GM21619 (cell line): ENCODE measurements at regions not wholly inside any gene's neighbourhood (a gene's known extent, or its start where the extent isn't known, plus 50 kb on each side); places are given as distances from the start of the nearest gene placed in this dataset.
A peak's percentile ranks its signal among the peaks of the same experiment; 100 is the strongest.
"Not testable (repeated sequence)": the region's sequence is repeated elsewhere in the genome, so short reads cannot be mapped to it uniquely, and the experiment has no call there.

Source experiments
- ATAC-seq: cut with Tn5 transposase; IDR thresholded peaks from one replicate; pipeline ENCODE4 v1.9.1; 2021; ENCODE audit not compliant: unreplicated experiment

DNA sequence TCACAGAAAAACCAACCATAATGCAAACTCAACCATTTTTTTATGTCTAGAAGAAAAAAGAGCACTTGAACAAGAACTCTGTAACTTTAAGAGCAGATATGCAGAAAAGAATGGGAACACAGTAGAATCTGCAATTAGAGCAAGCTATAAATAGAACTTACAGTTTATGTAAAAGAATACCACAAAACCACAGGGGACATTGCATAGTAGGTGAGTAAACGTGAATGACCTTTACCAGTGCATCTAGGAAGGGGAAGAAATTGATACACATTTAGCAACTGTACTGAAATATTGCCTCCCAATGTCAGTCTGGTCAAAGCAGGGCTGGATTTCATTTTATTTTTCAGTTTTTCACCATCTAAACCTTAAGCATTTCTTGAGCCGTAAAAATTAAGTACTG, 242.2 kb upstream of the EDNRB start:
- peak; percentile 53 for ATAC-seq

GRCh38 chr13:78152415-78152814, 233.8 kb upstream of the EDNRB start:
- no peak for ATAC-seq

GRCh38 chr13:78147905-78148304, 229.3 kb upstream of the EDNRB start:
- ATAC-seq: no peak

DNA sequence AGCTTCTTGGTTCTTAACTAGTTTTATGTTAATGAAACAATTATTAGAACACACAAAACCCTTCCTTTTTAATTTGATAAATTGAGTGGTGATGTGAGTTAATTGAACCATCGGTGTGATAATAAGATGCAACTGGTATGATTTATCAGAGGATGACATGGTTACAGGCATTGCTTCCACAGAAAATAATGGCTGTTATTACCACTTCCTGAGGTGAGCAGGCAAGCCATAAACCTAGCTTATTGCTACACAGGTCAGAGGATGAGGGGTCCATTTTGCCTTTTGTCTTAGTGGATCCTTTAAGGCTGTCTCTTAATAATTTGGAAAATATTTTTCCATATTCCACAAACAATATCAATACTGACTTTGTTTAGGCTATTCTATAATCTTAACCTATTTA, 226.6 kb upstream of the EDNRB start:
- ATAC-seq: no peak

- ATAC-seq: no peak
These were observed 221.1 kb upstream of the EDNRB start for GRCh38 chr13:78139765-78140164.

DNA sequence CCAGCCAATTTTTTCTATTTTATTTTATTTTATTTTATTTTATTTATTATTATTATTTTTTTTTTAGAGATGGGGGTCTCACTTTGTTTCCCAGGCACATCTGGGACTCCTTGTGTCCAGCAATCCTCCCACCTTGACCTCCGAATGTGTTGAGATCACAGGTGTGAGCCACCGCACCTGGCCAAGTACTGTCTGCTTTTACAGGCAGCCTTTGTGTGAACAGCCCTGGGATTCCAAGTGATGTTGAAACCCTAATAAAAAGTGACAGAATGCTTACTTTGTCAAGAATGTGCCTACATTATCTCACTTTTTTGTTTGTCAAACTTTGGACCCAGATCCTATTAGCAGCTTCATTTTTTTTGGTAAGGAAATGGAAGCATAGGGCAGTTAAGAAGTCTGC, 220.1 kb upstream of the EDNRB start:
- no peak for ATAC-seq

DNA sequence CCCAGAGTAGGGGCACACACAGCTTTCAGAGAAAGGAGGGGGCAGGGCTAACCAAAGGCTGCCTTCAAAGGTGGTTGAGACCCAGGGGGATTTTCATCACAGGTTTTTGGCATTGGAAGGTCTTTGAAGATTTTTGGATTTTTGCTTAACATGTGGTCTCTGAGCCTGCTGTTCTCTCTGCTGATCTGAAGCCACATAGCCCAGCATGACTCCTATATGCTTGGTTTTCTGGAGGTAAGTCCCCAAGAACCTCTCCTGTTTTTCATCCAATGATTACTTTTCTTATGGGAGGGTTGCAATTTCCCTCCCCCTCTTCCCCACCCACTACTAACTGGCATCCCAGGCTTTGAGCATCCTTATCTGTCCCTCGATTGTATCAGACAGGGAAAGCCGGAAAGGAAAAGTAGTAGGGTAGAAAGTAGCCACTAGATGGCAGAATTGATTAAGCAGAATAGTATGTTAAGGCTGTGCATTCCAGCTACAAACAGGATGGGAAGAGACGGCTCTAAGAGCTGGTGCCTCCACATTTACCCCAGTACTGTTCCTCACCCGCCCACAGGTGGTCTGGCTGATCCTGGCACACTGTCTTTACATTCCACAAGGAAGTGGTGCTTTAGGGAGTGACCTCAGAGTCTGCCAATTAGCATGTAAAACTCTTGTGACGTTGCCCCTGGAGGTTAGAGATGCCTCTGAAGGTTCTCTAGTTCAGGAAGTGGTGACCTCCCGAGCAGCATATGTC, 218.9 kb upstream of the EDNRB start:
- peak; percentile 86 for ATAC-seq

- no peak for ATAC-seq
These were observed 218.3 kb upstream of the EDNRB start for GRCh38 chr13:78136966-78137365.

DNA sequence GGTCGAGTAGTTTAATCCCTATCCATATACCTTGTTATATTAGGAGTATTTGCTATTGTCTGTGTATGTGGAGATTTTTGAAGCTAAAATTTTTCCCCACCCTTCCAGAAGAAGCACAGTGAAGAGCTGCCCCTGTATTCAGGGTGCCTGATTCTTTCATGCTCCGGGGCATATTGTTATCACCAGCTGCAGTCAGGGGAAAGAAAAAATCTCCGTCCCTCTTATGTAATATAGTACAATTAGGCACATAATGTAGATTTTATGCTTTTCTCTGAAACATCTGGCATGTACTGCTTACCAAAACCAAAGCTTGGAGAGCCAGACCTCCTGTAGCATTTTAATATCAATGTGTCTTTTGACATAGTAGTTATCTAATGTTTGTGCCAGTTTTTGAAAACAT, 214.9 kb upstream of the EDNRB start:
- ATAC-seq: no peak

GRCh38 chr13:78131811-78132210, 213.2 kb upstream of the EDNRB start:
- no peak for ATAC-seq

DNA sequence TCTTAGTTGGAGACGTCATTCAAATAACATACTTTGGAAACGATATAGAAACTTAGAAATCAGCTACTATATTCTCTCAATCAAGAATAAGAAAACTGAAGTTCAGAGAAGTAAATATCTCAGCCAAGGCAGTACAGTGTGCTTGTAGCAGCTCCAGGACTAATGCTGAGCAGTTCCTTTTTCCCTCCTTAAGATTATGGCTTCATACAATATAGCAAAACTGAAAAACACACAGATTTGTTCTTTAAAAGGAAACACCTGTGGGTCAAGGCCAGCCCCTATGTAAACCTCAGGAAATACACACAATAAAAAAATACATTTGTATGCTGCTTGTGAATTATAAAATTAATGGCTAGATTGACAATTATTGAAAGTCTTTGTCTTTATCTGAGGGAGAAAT, 212.7 kb upstream of the EDNRB start:
- ATAC-seq: no peak

DNA sequence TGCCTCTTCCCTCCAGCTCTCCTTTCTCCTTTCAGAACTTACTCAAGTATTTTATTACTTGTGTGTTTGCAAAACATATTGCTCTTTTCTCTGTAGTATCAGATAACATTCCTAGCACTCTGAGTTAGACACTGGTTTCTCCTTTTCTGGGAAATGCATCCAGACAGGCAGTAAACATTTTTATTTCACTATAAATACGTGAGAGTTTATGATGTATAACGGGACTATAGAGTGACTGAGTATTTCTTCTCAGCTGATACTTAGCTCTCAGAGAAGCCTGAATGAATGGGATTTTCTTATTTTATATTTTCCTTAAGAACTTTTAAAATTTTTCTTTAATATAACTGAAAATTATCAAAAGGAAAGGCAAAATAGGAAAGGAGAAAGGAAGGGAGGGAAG, 211.2 kb upstream of the EDNRB start:
- no peak for ATAC-seq

- ATAC-seq: no peak
These were observed 210.7 kb upstream of the EDNRB start for GRCh38 chr13:78129359-78129758.

GRCh38 chr13:78121459-78122348, 203.1 kb upstream of the EDNRB start:
- no peak for ATAC-seq

DNA sequence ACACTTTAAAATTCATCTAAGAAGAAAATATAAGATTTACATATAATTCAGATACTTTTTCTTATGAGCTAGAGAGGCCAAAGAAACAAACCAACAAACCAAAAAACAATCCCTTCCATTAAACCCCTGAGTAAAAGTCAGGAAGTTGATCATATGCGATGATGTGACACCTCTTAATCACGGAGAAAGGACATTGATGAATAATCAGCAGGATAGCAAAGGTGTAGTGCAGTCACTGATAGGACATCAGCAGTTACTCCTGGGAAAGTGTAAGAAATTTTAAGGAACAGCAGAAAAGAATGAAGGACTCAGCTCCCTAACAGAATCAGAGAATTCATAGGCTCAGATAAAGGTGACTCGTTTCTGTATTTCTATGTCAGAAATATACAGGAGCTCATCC, 202.4 kb upstream of the EDNRB start:
- ATAC-seq: no peak

- ATAC-seq: not testable (repeated sequence)
These were observed 201.5 kb upstream of the EDNRB start for GRCh38 chr13:78120144-78120543.

GRCh38 chr13:78117070-78117469, 198.4 kb upstream of the EDNRB start:
- not testable (repeated sequence) for ATAC-seq

DNA sequence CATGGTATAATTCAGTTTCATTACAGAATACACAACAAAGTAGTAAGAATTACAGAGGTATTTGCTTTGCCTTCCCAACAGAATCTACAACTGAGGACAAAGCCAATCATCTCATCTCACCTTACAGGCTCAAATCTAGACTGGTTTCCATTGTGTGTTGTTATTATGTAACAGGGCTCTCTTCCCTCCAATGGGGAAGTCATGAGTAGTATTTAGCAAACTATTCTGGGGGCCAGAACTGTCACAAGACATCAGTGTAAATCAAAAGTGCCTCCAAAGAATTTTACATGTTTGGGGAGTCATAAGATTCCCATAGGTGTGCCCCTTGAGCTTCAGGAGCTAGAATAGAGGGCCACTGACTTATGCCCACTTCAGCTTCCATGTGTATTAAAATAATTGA, 187.0 kb upstream of the EDNRB start:
- ATAC-seq: no peak

- no peak for ATAC-seq
These were observed 185.3 kb upstream of the EDNRB start for GRCh38 chr13:78103936-78104335.

DNA sequence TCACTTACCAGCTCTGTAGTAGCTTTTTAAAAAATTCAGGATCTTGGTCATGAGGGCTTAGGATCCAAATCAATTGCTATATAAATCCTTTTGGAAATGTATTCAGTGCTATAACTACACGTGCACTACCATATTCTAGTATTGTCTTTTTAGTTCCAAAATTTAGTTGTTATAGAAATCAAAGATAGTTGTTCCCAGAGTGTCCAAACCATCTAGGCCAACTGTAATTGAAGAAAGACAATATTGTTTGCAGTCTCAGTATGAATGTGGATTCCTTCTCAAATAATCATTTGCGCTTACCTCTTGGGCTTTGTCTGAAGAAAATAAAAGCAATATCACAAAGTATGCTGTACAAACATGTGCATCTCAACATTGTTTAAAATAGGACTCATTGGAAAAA, 184.1 kb upstream of the EDNRB start:
- no peak for ATAC-seq

DNA sequence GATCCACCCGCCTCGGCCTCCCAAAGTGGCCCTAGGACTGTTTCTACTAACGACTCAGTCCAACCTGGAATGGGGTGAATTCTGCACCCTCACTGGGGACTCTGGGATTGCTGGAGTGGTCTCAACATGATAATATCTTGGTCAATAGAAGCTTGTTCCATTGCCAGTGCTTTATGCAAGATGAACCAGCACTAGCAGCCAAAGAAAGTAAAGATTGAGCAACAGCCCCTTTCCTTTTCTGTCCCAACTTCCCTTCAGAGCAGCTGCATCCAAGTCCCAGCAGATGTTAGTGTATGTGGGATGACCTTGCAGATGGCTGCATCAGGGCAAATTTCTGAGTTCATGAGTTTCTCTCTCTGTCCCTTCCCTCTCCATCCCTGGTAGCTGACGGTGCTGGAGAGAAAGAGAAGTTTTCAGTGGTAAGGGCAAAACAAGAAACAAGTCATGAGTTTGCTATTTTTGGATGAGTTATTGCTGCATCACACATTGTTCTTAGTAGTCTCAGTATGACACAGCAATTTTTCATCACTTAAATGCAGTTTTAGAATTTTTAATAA, 183.6 kb upstream of the EDNRB start:
- no peak for ATAC-seq

- no peak for ATAC-seq
These were observed 181.9 kb upstream of the EDNRB start for GRCh38 chr13:78100486-78100885.
